Fibroblast of skin of left quadriceps (primary cell): ENCODE measurements at regions not wholly inside any gene's neighbourhood (a gene's known extent, or its start where the extent isn't known, plus 50 kb on each side); places are given as distances from the start of the nearest gene placed in this dataset.
"Not testable (repeated sequence)": the region's sequence is repeated elsewhere in the genome, so short reads cannot be mapped to it uniquely, and the experiment has no call there.

Experiments used
- DNase-seq, 2 experiments: peaks; one replicate each; pipeline ENCODE4 v3.0.0-alpha.2; 2013; ENCODE audit warnings: low read depth in 2 of 2

DNA sequence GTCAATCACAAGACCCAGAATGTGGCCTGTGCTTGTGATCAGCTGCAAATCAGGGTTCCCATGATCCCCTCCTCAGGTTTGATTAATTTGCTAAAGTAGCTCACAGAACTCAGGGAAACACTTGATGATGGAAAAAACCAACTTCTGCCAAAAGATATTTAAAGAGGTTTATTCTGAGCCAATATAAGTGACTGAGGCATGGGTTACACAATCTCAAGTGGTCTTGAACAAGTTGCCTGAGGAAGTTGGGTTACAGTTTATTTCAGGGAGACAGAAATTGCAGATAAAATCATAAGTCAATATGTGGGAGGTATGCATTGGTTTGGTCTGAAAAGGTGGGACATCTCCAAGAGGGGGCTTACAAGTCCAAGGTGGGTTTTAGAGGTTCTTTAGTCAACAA is 243.1 kb downstream of the S1PR1 start:
- no peak for DNase-seq

DNA sequence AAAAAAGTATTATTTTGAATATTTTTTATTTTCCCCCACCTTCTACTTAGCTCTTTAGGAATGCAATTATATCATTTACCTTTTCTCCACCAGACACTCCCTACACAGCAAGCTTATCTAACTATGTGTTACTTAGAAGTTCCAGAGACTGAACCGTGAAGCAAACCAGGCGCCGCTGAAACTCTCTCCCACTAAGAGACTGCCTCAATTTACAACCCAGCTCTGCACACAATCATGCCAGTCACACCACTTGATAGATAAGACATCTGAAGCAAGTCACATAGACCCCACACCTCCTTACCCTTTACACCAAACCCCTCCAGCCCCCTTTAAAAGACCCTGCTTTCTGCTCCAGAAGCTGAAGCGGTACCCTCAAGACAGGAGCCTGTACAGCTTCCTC is 245.5 kb downstream of the S1PR1 start:
- no peak for DNase-seq

- DNase-seq: no peak
Measured at GRCh38 chr1:101483982-101484688, 247.3 kb downstream of the S1PR1 start.

DNA sequence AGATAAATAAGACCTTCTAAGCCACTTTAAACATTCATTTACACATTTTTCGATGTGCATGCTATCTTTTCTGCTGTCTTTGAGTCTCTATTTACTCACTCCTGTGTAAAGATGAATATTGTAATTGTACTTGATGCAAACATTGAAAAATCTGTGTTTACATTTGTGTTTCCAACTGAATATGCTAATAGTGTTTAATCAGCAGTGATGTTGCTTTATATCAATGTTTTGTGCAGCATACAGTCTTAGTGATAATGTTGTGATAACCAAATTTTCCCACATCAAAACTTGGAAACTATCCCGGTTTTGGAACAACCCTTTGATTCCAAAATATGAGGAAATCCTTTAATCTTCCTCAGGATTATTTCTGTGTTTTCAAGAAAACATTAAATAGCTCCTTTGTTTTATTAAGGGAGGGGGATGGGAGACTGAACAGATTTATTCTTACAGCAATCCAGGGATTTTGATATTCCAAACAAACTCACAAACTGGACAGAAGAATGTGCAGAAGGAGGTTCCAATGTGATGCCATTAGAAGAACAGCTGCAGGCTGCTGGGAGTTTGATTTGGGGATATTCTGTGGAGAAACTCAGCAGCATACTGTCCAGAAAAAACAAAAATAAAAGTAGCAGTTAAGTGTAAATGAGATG is 248.0 kb downstream of the S1PR1 start:
- DNase-seq: no peak

- DNase-seq: no peak
Measured at GRCh38 chr1:101485712-101486111, 248.9 kb downstream of the S1PR1 start.

DNA sequence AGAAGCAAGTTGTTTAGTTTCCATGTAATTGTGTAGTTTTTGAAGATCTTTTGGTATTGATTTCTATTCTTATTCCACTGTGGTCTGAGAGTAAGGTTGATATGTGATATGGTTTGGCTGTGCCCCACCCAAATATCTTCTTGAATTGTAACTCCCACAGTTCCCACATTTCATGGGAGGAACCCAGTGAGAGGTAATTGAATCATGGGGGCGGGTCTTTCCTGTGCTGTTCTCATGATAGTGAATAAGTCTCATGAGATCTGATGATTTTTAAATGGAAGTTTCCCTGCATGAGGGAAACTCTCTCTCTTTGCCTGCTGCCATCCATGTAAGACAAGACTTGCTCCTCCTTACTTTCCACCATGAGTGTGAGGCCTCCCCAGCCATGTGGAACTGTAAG is 255.3 kb downstream of the S1PR1 start:
- DNase-seq: not testable (repeated sequence)

DNA sequence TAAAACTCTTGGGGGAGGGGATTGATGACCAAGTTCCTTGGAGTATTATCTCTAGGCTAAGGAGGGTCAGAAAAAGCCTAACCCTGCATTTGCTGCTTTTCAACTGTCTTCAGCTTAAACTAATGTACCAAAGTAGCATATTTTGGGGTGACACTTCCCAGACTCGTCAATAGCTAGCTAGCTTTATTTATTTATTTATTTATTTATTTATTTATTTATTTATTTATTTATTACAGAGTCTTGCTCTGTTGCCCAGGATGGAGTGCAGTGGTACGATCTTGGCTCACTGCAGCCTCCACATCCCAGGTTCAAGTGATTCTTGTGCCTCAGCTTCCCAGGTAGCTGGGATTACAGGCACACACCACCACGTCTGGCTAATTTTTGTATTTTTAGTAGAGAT is 257.1 kb downstream of the S1PR1 start:
- not testable (repeated sequence) for DNase-seq

DNA sequence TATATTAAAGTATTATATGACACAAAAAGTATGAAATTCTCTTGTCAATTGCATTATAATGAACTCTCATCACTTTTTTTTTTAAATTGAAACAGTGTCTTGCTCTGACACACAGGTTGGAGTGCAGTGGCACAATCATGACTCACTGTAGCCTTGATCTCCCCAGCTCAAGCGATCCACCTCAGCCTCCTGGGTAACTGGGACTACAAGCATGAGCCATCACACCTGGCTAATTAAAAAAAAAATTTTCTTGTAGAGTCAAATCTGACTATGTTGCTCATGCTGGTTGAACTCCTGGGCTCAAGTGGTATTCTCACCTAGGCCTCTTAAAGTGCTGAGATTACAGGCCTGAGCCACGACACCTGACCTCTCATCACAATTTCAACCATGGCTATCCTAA is 259.3 kb downstream of the S1PR1 start:
- no peak for DNase-seq

DNA sequence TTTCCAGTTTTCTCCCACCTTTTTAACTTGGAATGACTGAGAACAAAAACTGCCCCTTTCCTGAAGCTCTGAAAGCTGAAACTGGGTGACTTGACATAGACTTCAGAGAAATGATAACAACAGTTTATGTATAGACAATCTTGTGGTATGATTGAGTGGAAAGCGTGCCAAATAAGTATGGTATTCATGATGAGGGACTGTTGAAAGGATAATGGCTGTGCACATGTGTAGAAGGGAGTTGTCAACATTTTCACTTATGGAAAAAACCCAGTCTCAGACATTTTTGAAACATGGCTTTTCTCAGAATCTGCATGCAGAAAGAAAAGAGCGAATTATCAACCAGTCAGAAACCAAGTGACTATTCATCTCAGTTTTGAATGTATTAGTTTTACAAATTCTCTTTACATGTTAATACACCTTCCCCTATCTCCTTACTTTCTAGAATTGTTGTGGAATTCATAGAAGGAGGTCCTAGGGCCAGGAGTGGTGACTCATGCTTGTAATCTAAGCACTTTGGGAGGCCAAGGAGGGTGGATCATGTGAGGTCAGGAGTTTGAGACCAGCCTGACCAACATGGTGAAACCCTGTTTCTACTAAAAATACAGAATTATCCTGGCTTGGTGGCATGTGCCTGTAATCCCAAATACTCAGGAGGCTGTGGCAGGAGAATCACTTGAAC is 261.2 kb downstream of the S1PR1 start:
- DNase-seq: no peak

- not testable (repeated sequence) for DNase-seq
Measured at GRCh38 chr1:101504106-101504505, 267.3 kb downstream of the S1PR1 start.

DNA sequence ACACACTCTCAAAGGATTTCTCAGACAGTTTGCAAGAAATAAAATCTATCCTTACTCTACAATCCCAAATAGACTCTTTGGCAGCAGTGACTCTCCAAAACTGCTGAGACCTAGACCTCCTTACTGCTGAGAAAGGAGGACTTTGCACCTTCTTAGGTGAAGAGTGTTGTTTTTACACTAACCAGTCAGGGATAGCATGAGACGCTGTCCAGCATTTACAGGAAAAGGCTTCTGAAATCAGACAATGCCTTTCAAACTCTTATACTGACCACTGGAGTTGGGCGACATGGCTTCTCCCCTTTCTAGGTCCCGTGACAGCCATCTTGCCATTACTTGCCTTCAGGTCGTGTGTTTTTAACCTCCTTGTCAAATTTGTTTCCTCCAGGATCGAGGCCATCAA is 268.4 kb downstream of the S1PR1 start:
- DNase-seq: not testable (repeated sequence)

DNA sequence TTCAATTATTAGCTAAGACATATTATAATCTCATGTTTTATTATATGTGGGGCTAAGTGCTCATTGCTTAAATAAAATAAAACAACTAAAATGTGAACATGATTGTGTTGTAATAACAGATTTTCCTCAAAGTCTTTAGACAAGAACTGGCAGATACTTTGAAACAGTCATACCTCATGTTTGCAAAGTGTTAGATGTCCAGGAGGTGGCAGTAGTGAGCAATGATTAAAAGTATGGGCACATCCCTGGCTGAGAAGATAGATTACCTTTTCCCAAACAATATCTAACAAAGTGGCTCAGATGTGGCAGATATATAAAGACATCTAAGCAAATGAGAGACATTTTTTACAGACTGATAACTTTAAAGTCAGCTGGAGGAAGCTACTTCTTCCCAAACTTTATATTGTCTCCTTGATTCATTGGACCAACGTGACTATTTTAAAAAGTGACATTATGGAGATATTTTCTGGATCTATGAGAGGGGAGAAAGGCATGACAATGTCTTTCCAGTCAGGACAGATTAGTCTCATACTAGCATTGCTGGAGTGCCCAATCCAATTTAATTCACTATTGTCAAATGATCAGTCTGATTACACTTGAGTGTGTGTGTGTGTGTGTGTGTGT is 269.8 kb downstream of the S1PR1 start:
- peak; percentile 8 to 9 for DNase-seq

DNA sequence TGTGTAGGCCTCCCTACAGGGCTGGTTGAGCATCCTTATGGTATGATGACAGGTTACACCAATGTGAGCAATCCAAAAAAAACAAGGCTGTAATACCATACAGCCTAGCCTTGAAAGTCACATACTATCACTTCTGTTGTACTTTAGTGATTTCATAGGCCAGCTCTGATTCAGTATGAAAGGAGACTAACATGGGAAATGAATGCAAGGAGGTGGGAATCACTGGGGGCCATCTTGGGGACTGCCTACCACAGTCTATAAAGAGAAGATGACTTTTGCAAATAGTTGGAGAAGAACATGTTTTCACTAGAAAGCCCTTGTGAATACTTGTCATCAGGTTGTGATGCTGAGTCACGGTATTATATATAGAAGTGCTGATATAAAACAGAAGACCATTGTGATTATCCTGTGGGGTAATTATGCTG is 270.7 kb downstream of the S1PR1 start:
- no peak for DNase-seq

GRCh38 chr1:101508913-101509312 is 272.1 kb downstream of the S1PR1 start:
- DNase-seq: no peak

DNA sequence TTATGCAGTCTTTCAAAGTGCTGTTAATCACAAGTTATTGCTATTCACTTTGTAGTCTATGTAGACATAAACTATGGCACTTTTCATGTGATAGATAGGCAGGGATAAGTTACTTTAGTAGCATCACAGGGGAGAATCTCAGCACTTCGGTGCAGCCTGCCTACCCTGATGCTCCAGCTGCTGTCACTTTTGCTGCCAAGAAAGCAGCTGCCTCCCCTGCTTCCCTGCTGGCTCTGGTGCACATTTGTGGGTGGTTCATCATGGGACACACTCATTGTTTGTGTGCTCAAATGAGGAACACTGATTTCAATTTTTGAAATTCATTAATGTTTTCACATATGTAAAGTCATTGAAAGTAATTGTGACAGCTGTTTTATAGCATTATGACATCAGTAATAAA is 272.6 kb downstream of the S1PR1 start:
- no peak for DNase-seq

- no peak for DNase-seq
Measured at GRCh38 chr1:101511202-101511891, 274.5 kb downstream of the S1PR1 start.

DNA sequence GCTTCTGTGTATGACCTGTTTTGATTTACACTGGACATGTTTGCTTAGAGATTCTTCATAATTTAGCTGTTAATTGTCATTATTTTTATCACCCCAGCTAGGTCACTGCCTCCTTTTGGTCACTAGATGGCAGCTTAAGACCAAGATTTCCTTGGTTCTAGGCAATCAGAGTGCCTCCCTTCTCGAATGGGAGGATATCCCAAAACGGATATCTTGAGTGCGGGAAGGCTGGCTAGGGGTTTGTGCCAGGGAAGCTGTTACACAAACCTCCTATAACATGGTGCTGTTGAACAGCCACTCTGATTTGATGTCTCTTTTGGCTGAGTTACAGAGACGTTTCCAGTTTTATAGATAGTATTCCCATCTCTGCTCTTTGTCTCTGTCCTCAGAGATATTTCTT is 283.5 kb downstream of the S1PR1 start:
- DNase-seq: peak; percentile 17 to 20

DNA sequence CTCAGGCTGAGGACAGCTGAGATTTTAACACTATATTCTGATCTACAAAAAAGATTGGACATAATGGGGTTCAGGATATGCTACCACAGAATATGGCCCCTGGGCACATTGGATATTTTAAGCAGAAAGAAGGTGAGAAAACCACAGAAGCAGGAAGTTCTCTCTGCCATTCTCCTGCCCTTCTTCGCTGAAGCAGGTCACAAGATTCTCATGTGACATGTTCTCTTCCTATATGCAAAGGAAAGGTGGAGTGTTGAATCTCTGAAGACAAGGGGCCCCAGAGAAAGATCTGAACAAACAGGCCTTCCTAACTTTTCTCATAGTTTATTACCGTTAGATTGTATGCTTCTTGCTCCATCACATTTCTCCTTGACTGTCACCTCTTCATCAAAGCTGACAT is 285.7 kb downstream of the S1PR1 start:
- no peak for DNase-seq

DNA sequence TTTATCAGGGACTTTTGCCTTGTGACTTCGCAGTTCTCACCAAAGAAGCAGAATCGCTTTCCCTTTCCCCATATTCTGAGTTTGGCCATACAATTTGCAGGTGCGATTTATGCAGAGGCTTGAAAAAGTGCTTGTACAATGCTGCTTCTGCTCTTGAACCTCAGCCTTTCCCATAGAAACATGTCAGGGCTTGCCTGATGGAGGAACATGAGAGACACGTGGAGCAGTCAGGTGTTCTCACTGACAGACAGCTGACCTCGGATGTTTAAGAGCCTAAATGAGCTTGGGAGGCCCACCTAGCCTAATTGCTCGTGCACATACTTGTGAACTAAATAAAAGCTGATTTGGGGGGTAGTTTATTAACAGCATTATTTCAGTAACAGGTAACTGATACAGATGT is 290.0 kb downstream of the S1PR1 start:
- DNase-seq: no peak

DNA sequence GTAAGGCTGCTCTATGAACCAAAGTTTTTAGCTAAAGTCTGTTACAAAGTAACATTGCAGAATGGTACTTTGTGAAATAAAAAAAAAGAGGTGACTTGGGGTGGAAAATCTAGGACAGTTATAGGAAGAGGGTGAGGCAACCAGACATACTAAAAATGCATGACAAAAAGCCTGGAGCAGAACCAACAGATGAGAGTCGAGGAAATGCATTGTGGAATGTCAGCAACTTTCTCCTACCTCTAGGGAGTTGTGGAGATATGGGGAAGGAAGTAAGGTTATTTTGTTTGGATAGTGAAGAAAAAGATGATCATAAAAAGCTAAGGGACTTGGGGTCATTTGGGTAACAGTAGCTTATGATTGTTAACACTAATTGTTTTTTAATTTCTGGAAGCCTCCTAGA is 295.6 kb downstream of the S1PR1 start:
- no peak for DNase-seq

GRCh38 chr1:101540161-101540560 is 303.3 kb downstream of the S1PR1 start:
- no peak for DNase-seq

DNA sequence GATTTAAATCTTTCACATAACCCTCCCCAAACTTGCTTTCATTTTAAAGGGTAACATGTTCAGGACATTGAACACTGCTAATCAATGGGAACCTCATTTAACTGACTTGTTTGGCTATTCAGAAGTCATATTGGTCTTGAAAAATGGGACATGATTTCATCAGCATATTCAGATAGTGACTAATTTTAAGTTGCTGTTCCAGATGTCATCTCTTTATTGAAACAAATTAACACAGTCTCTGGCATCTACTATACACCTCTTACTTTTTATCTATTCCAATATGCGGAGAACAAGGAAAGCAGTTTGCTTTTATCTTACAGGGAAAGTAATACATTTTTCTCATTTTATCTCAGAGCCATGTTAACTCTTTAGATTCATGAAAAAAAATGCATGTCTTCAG is 310.1 kb downstream of the S1PR1 start:
- no peak for DNase-seq
